Esophagus squamous epithelium (tissue), 5 donors: ENCODE measurements at regions not wholly inside any gene's neighbourhood (a gene's known extent, or its start where the extent isn't known, plus 50 kb on each side); places are given as distances from the start of the nearest gene placed in this dataset.
A peak's percentile ranks its signal among the peaks of the same experiment; 100 is the strongest.

Experiments
- DNase-seq: peaks from one replicate; lab custom pipeline; 2025; lab: John Stamatoyannopoulos, UW
- H3K27ac ChIP-seq, 4 donors: fragments of 200-600 bp; sonication (generic); one replicate each; pipeline ENCODE4 v1.5.1; 2016 to 2019; ENCODE audit warnings: mild to moderate bottlenecking in 1 of 4
- H3K27me3 ChIP-seq, 4 donors: fragments of 200-600 bp; sonication (generic); 1 replicate in 3 of 4; 2 replicates in 1 of 4; pipeline versions ENCODE4 v1.5.1 to v1.6.0; 2017 to 2021; ENCODE audit warnings: antibody characterized with exemption in 1 of 4
- H3K36me3 ChIP-seq, 3 donors: fragments of 200-600 bp; sonication (generic); one replicate each; pipeline ENCODE4 v1.5.1; 2016 to 2019
- H3K4me1 ChIP-seq, 3 donors: fragments of 200-600 bp; sonication (generic); one replicate each; pipeline ENCODE4 v1.5.1; 2017 to 2019
- H3K4me3 ChIP-seq, 4 donors: fragments of 200-600 bp; sonication (generic); 1 replicate in 3 of 4; 2 replicates in 1 of 4; pipeline ENCODE4 v1.5.1; 2016 to 2019; ENCODE audit warnings: mild to moderate bottlenecking in 2 of 4, moderate library complexity in 1 of 4
- H3K9me3 ChIP-seq, 3 donors: fragments of 200-600 bp; sonication (generic); one replicate each; pipeline ENCODE4 v1.5.1; 2016 to 2019
- POLR2A ChIP-seq, 4 donors: fragments of 450-650 bp; IDR thresholded peaks; one replicate each; pipeline ENCODE4 v1.6.1; 2017; ENCODE audit warnings: antibody characterized with exemption in 4 of 4, mild to moderate bottlenecking in 4 of 4, moderate library complexity in 3 of 4
- WGBS, 2 donors: methylation state at CpG; one replicate each; pipeline ENCODE4 v1.1.5; 2018; 5-methylcytosine and 5-hydroxymethylcytosine counted together
- intact Hi-C: fragments of 100-400 bp; cut with DNase I; formaldehyde crosslinking; loops from one replicate; pipeline ENCODE4 v1.15.0; 2022
- TF ChIP-seq, protein P1 (sequence below), 6 experiments: fragments of 450-650 bp in 4 of 6; fragments of 200-600 bp in 2 of 6; sonication (generic) in 2 of 6; IDR thresholded peaks; one replicate each; pipeline ENCODE4 v1.5.1; 2016 to 2019; ENCODE audit warnings: antibody characterized with exemption in 6 of 6, mild to moderate bottlenecking in 4 of 6, moderate library complexity in 4 of 6
- donor health status: DM: yes; HTN: yes; CAD: no.

DNA sequence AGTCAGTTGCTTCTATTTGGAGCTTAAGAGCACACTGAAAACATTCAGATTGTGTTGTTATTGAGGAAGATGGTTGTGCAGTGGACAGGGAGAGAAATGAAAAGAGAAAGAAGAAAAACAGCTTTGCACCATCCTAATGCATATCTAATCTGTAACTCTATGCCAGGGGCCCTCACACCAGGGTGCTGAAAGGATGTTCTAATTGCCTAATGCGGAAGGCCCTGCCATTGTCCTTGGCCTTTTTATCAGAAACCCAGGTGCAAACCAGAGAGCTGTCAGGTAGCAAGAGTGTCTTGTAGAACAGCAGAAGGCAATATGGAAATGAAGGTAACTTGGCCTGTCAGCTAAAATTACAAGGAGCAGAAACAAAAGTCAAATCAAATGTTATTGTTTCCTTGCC, 384.5 kb upstream of the PIK3R1 start:
- intact Hi-C loops, result no loop called here
- Histone ChIP-seq H3K9me3 (no peaks in the 10 kb centered on the region), H3K4me1 (no peaks in the 10 kb centered on the region), H3K4me3 (no peak overlapping the region), H3K27me3 (no peaks in the 10 kb centered on the region), H3K36me3 (no peaks in the 10 kb centered on the region), H3K27ac (no peak overlapping the region)
- TF ChIP-seq, protein P1, sequence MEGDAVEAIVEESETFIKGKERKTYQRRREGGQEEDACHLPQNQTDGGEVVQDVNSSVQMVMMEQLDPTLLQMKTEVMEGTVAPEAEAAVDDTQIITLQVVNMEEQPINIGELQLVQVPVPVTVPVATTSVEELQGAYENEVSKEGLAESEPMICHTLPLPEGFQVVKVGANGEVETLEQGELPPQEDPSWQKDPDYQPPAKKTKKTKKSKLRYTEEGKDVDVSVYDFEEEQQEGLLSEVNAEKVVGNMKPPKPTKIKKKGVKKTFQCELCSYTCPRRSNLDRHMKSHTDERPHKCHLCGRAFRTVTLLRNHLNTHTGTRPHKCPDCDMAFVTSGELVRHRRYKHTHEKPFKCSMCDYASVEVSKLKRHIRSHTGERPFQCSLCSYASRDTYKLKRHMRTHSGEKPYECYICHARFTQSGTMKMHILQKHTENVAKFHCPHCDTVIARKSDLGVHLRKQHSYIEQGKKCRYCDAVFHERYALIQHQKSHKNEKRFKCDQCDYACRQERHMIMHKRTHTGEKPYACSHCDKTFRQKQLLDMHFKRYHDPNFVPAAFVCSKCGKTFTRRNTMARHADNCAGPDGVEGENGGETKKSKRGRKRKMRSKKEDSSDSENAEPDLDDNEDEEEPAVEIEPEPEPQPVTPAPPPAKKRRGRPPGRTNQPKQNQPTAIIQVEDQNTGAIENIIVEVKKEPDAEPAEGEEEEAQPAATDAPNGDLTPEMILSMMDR (IDR thresholded peaks at IDR 0.05), result no peak
- no peak for TF ChIP-seq POLR2A (IDR thresholded peaks at IDR 0.05)
- WGBS, 2 donors, result 100% methylated on average over 1 of the region's 1 CpG
- no peak for DNase-seq

DNA sequence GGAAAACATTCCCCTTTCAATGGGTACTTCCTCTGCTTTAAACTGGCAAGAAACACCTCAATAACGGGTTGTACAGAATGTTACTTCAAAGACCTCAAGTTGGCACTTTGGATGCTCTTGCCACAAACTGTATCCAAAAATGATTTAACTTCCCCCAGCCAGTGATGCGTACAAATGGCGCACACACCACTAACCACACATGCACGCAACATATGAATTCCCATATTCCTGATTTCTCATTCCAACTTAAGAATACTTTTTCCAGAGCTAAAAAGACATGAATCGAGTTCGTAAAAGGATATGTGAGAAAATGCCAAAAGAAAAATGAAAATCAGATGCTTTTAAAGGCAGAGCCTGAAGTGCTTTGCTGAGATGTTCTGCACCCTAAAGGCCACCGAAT, 388.0 kb upstream of the PIK3R1 start:
- no peak for DNase-seq
- Histone ChIP-seq H3K4me3 (no peak overlapping the region), H3K36me3 (no peaks in the 10 kb centered on the region), H3K4me1 (no peaks in the 10 kb centered on the region), H3K27ac (no peak overlapping the region), H3K27me3 (no peaks in the 10 kb centered on the region), H3K9me3 (no peaks in the 10 kb centered on the region)
- WGBS, 2 donors, result 78 to 94% methylated on average over 7 of the region's 7 CpGs
- intact Hi-C loops, result no loop called here
- TF ChIP-seq, protein P1 (IDR thresholded peaks at IDR 0.05), result no peak
- TF ChIP-seq POLR2A (IDR thresholded peaks at IDR 0.05), result no peak

DNA sequence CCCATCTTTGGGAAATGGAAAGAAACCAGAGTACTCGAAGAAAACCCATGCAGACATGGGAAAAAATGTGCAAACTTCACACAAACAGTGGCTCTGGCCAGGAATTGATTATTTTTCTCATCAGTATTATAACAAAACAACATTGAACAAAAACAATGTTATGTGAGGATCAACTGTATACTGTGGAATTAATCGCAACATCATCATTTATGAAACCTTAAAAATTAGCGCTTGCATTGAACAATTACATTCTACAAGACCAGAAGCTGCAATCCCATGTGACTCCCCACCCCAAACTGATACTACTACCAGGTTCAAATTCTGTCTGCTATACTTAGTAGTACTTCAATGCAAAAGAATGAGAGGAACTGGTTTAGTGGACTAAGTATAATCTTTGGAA, 390.7 kb upstream of the PIK3R1 start:
- no peaks in the 10 kb centered on the region for H3K36me3 ChIP-seq
- no peaks in the 10 kb centered on the region for H3K9me3 ChIP-seq
- intact Hi-C loops, result no loop called here
- H3K27me3 ChIP-seq, result no peaks in the 10 kb centered on the region
- 93% methylated on average over 3 of the region's 3 CpGs for WGBS, 2 donors
- no peak overlapping the region for H3K4me3 ChIP-seq
- H3K27ac ChIP-seq, result no peak overlapping the region
- no peak for TF ChIP-seq POLR2A (IDR thresholded peaks at IDR 0.05)
- TF ChIP-seq, protein P1 (IDR thresholded peaks at IDR 0.05), result no peak
- no peaks in the 10 kb centered on the region for H3K4me1 ChIP-seq
- no peak for DNase-seq

DNA sequence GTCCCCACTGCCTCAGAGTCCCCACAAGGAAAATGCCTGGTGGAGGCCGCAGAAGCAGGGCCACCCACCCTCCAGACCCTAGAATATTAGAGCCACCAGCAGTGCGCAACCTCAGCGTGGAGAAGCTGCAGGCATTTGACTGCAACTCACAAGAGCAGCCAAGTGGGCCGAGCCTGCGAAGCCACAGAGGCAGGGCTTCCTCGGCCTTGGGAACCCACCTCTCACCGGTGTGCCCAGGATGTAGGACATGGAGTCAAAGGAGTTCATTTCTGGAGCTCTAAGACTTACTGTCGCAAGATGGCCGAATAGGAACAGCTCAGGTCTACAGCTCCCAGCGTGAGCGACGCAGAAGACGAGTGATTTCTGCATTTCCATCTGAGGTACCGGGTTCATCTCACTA, 397.9 kb upstream of the PIK3R1 start:
- TF ChIP-seq, protein P1 (IDR thresholded peaks at IDR 0.05), result no peak
- no peak for TF ChIP-seq POLR2A (IDR thresholded peaks at IDR 0.05)

DNA sequence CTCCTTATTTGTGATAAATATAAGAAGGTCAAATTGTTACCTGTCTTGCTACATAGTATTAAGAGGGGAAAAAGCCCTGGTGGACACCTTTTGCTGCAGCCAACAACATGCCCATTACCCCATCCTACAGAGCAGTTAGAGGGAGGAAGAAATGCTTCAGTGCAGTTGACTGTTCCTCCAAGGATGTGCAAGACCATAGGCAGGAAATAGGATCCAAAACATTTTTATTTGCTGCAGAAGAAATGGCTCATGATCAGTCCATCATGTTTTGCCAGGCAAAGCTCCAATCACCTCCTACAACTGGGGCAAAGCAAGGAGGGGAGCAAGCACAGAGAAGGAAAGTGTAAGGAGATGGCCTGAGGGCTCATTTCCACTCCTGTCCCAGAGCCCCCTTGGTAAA, 399.1 kb upstream of the PIK3R1 start:
- DNase-seq, result no peak
- Histone ChIP-seq H3K4me3 (no peak overlapping the region), H3K9me3 (no peaks in the 10 kb centered on the region), H3K27me3 (no peaks in the 10 kb centered on the region), H3K4me1 (peaks cover 0 to 30% (median 5%) of the 10 kb centered on the region in 3 donors), H3K27ac (no peak overlapping the region), H3K36me3 (no peaks in the 10 kb centered on the region)
- TF ChIP-seq POLR2A (IDR thresholded peaks at IDR 0.05), result no peak
- TF ChIP-seq, protein P1 (IDR thresholded peaks at IDR 0.05), result no peak
- intact Hi-C loops, result no loop called here

More for the DNA sequence above, 397.9 kb upstream of the PIK3R1 start:
- intact Hi-C loops, result no loop called here
- no peak for DNase-seq
- Histone ChIP-seq H3K4me1 (peaks cover 0 to 30% (median 5%) of the 10 kb centered on the region in 3 donors), H3K27ac (no peak overlapping the region), H3K36me3 (no peaks in the 10 kb centered on the region), H3K4me3 (peak overlapping the region; percentile 1 to 41 (median 20)), H3K9me3 (no peaks in the 10 kb centered on the region), H3K27me3 (no peaks in the 10 kb centered on the region)
- WGBS, 2 donors, result 93 to 100% methylated on average over 1 to 13 of the region's 14 CpGs
